Erythroblast (primary cell): ENCODE measurements at regions not wholly inside any gene's neighbourhood (a gene's known extent, or its start where the extent isn't known, plus 50 kb on each side); places are given as distances from the start of the nearest gene placed in this dataset.

Source experiments
- GATA1 ChIP-seq: IDR thresholded peaks from 2 replicates; pipeline ENCODE4 v1.6.1; 2011; ENCODE audit warnings: low read depth, mild to moderate bottlenecking, control low read depth, low read length, moderate library complexity
- POLR2A ChIP-seq: IDR thresholded peaks from 2 replicates; pipeline ENCODE4 v1.6.1; 2011; ENCODE audit warnings: mild to moderate bottlenecking, low read length

GRCh38 chr18:24846138-24846537 is 385.7 kb downstream of the HRH4 start:
- TF ChIP-seq POLR2A, result no peak
- TF ChIP-seq GATA1, result no peak
